ENCODE measurements at regions not wholly inside any gene's neighbourhood (a gene's known extent, or its start where the extent isn't known, plus 50 kb on each side); places are given as distances from the start of the nearest gene placed in this dataset.

GRCh38 chr7:53719122-53719521, 683.7 kb downstream of the POM121L12 start:
- no peak for DNase-seq

GRCh38 chr7:53740971-53741370, 705.5 kb downstream of the POM121L12 start:
- DNase-seq, result no peak

GRCh38 chr7:53743697-53744402, 708.4 kb downstream of the POM121L12 start:
- DNase-seq, result no peak

- no peak for DNase-seq
Measured at GRCh38 chr7:53744403-53744760, 708.9 kb downstream of the POM121L12 start.

- no peak for DNase-seq
Measured at GRCh38 chr7:53756946-53757345, 721.5 kb downstream of the POM121L12 start.

GRCh38 chr7:53768186-53768585, 732.8 kb downstream of the POM121L12 start:
- no peak for DNase-seq

GRCh38 chr7:53771701-53772100, 736.3 kb downstream of the POM121L12 start:
- no peak for DNase-seq

- DNase-seq, result no peak
Measured at GRCh38 chr7:53776323-53776722, 740.9 kb downstream of the POM121L12 start.

GRCh38 chr7:53789741-53790140, 752.4 kb upstream of the VSTM2A start:
- DNase-seq, result no peak

GRCh38 chr7:53794816-53795215, 747.4 kb upstream of the VSTM2A start:
- no peak for DNase-seq

GRCh38 chr7:53800746-53801145, 741.4 kb upstream of the VSTM2A start:
- DNase-seq, result no peak

- DNase-seq, result no peak
Measured at GRCh38 chr7:53806119-53806518, 736.1 kb upstream of the VSTM2A start.

- DNase-seq, result no peak
Measured at GRCh38 chr7:53811555-53812079, 730.6 kb upstream of the VSTM2A start.

- DNase-seq, result no peak
Measured at GRCh38 chr7:53812135-53812534, 730.0 kb upstream of the VSTM2A start.

GRCh38 chr7:53835301-53835700, 706.9 kb upstream of the VSTM2A start:
- DNase-seq, result no peak

GRCh38 chr7:53877688-53878087, 664.5 kb upstream of the VSTM2A start:
- DNase-seq, result no peak

GRCh38 chr7:53900856-53901528, 641.2 kb upstream of the VSTM2A start:
- no peak for DNase-seq

- no peak for DNase-seq
Measured at GRCh38 chr7:53904355-53904754, 637.8 kb upstream of the VSTM2A start.

- no peak for DNase-seq
Measured at GRCh38 chr7:53917637-53918036, 624.5 kb upstream of the VSTM2A start.

GRCh38 chr7:53920011-53920410, 622.2 kb upstream of the VSTM2A start:
- no peak for DNase-seq

GRCh38 chr7:53940483-53940882, 601.7 kb upstream of the VSTM2A start:
- DNase-seq, result no peak

- no peak for DNase-seq
Measured at GRCh38 chr7:53947732-53948131, 594.4 kb upstream of the VSTM2A start.

- no peak for DNase-seq
Measured at GRCh38 chr7:53965716-53966115, 576.5 kb upstream of the VSTM2A start.

GRCh38 chr7:53983480-53983879, 558.7 kb upstream of the VSTM2A start:
- DNase-seq, result no peak

GRCh38 chr7:53984776-53985175, 557.4 kb upstream of the VSTM2A start:
- peak; percentile 6 for DNase-seq

Measured in T1000 (cell line).